K562 (cell line): ENCODE measurements at regions not wholly inside any gene's neighbourhood (a gene's known extent, or its start where the extent isn't known, plus 50 kb on each side); places are given as distances from the start of the nearest gene placed in this dataset.

Experiments used
- ADNP ChIP-seq: fragments of 200-800 bp; sonication (Bioruptor generic); IDR thresholded peaks from 2 replicates; pipeline ENCODE4 v1.6.1; 2016; ENCODE audit warnings: missing genetic modification characterization, missing compliant biosample characterization
- CHD4 ChIP-seq: fragments of 200-600 bp; sonication (generic); IDR thresholded peaks from 3 replicates; pipeline ENCODE4 v1.6.1; 2012; ENCODE audit warnings: low read depth, mild to moderate bottlenecking, mixed read lengths, low read length, inconsistent platforms; ENCODE audit not compliant: insufficient read depth, insufficient replicate concordance, poor library complexity, severe bottlenecking
- EHMT2 ChIP-seq: fragments of 450-650 bp; IDR thresholded peaks from 2 replicates; pipeline ENCODE4 v1.6.1; 2018; ENCODE audit warnings: antibody characterized with exemption
- ELK1 ChIP-seq: sonication (generic); formaldehyde crosslinking; IDR thresholded peaks from 2 replicates; pipeline ENCODE4 v1.8.1; 2022; ENCODE audit warnings: missing genetic modification reagents
- FOXJ2 ChIP-seq: fragments of 200-800 bp; sonication (Bioruptor generic); IDR thresholded peaks from 2 replicates; pipeline ENCODE4 v1.6.1; 2016; ENCODE audit warnings: missing genetic modification characterization, missing compliant biosample characterization
- HMGN3 ChIP-seq: IDR thresholded peaks from 2 replicates; pipeline ENCODE4 v1.6.1; 2011; ENCODE audit warnings: borderline replicate concordance, low read depth, mild to moderate bottlenecking, mixed read lengths, low read length; ENCODE audit not compliant: insufficient read length; ENCODE audit errors: extremely low read depth
- IRF9 ChIP-seq: fragments of 450-650 bp; IDR thresholded peaks from 2 replicates; pipeline ENCODE4 v1.6.1; 2016; ENCODE audit warnings: missing biosample characterization, missing genetic modification characterization
- MECOM ChIP-seq: fragments of 250-450 bp; sonication (Bioruptor Pico); IDR thresholded peaks from 2 replicates; pipeline ENCODE4 v1.8.0; 2022; ENCODE audit warnings: inconsistent platforms
- MTA1 ChIP-seq: fragments of 450-650 bp; IDR thresholded peaks from 2 replicates; pipeline ENCODE4 v1.6.1; 2017; ENCODE audit warnings: borderline replicate concordance
- NELFE ChIP-seq: IDR thresholded peaks from 2 replicates; pipeline ENCODE4 v1.6.1; 2011; ENCODE audit warnings: mild to moderate bottlenecking; ENCODE audit not compliant: insufficient read depth, insufficient read length
- NEUROD1 ChIP-seq: fragments of 150-350 bp; IDR thresholded peaks from 2 replicates; pipeline ENCODE4 v1.6.1; 2014; ENCODE audit warnings: borderline replicate concordance, low read length, low read depth; ENCODE audit not compliant: partially characterized antibody
- RBM15 ChIP-seq: fragments of 200-400 bp; formaldehyde crosslinking; IDR thresholded peaks from 2 replicates; pipeline ENCODE4 v1.6.1; 2018; ENCODE audit warnings: mild to moderate bottlenecking, low read length, moderate library complexity; ENCODE audit not compliant: insufficient read depth
- SP1 ChIP-seq: sonication (generic); formaldehyde crosslinking; IDR thresholded peaks from 2 replicates; pipeline ENCODE4 v1.8.1; 2022; ENCODE audit warnings: mild to moderate bottlenecking, missing genetic modification reagents
- TRIM25 ChIP-seq: fragments of 450-650 bp; IDR thresholded peaks from 2 replicates; pipeline ENCODE4 v1.7.0; 2016; ENCODE audit warnings: borderline replicate concordance
- ZFP91 ChIP-seq: sonication (generic); formaldehyde crosslinking; IDR thresholded peaks from 2 replicates; pipeline ENCODE4 v1.8.0; 2022; ENCODE audit warnings: mild to moderate bottlenecking, missing genetic modification reagents
- ZHX1 ChIP-seq: fragments of 150-350 bp; conservative IDR thresholded peaks from 2 replicates; pipeline ENCODE4 v1.6.1; 2014; ENCODE audit warnings: low read length
- ZNF584 ChIP-seq: fragments of 200-800 bp; sonication (Bioruptor generic); IDR thresholded peaks from 2 replicates; pipeline ENCODE4 v1.6.1; 2016; ENCODE audit warnings: low read depth, mild to moderate bottlenecking, missing genetic modification characterization, missing compliant biosample characterization

- TF ChIP-seq CHD4 (no peak), ADNP (tag) (no peak), EHMT2 (no peak), ZHX1 (no peak), NEUROD1 (no peak), MECOM (CRISPR knock-in tag) (0 out of 2 replicates have a peak, but pooled peaks have one; percentile 45), IRF9 (tag) (no peak), FOXJ2 (tag) (no peak), MTA1 (no peak), ELK1 (CRISPR knock-in tag) (no peak), SP1 (no peak), ZFP91 (CRISPR knock-in tag) (no peak), ZNF584 (CRISPR knock-in tag) (no peak), HMGN3 (no peak), TRIM25 (no peak), NELFE (no peak), RBM15 (no peak)
Observed at GRCh38 chr21:34006611-34007168, 66.7 kb upstream of the MRPS6 start (continued).
